DND-41 (cell line): ENCODE measurements at regions not wholly inside any gene's neighbourhood (a gene's known extent, or its start where the extent isn't known, plus 50 kb on each side); places are given as distances from the start of the nearest gene placed in this dataset.

Experiments
- ATAC-seq: fragments of 200-7000 bp; cut with Tn5 transposase; 3 replicates; pipeline ENCODE4 v1.9.1; 2021; ENCODE audit warnings: low read depth; ENCODE audit not compliant: insufficient read depth
- DNase-seq: peaks from one replicate; pipeline ENCODE4 v3.0.0-alpha.2; 2020
- H2AFZ ChIP-seq: 2 replicates; pipeline ENCODE4 v1.6.0; 2012; ENCODE audit warnings: low read depth, low read length
- H3K27ac ChIP-seq: 2 replicates; pipeline ENCODE4 v1.5.1; 2012; ENCODE audit warnings: low read length, inconsistent platforms
- H3K27me3 ChIP-seq: fragments of 200-600 bp; sonication (generic); 2 replicates; pipeline ENCODE4 v1.6.0; 2012; ENCODE audit warnings: low read length, mild to moderate bottlenecking, inconsistent platforms; ENCODE audit not compliant: insufficient read depth, poor library complexity
- H3K36me3 ChIP-seq: 2 replicates; pipeline ENCODE4 v1.5.1; 2012; ENCODE audit warnings: low read length, inconsistent platforms; ENCODE audit not compliant: insufficient read depth
- H3K4me1 ChIP-seq: 2 replicates; pipeline ENCODE4 v1.5.1; 2012; ENCODE audit warnings: mild to moderate bottlenecking, low read length; ENCODE audit not compliant: insufficient read depth
- H3K4me2 ChIP-seq: 2 replicates; pipeline ENCODE4 v1.6.0; 2012; ENCODE audit warnings: mild to moderate bottlenecking, moderate library complexity, low read length, inconsistent platforms; ENCODE audit not compliant: insufficient read depth
- H3K4me3 ChIP-seq, 2 experiments: fragments of 200-600 bp in 1 of 2; shearing (Covaris generic) in 1 of 2; 2 replicates each; pipeline ENCODE4 v1.5.1; 2012 to 2016; ENCODE audit warnings: inconsistent platforms in 2 of 2, low read length in 2 of 2, mild to moderate bottlenecking in 2 of 2, low read depth in 1 of 2, moderate library complexity in 1 of 2
- H3K79me2 ChIP-seq: 2 replicates; pipeline ENCODE4 v1.6.0; 2012; ENCODE audit warnings: low read length, inconsistent platforms; ENCODE audit not compliant: insufficient read depth
- H3K9ac ChIP-seq: 2 replicates; pipeline ENCODE4 v1.6.0; 2012; ENCODE audit warnings: low read depth, mild to moderate bottlenecking, inconsistent platforms, low read length, moderate library complexity
- H3K9me3 ChIP-seq: 2 replicates; pipeline ENCODE4 v1.5.1; 2012; ENCODE audit warnings: low read length, moderate library complexity, mild to moderate bottlenecking, inconsistent platforms; ENCODE audit not compliant: insufficient read depth, severe bottlenecking
- H4K20me1 ChIP-seq: 2 replicates; pipeline ENCODE4 v1.6.0; 2012; ENCODE audit warnings: low read length; ENCODE audit not compliant: insufficient read depth
- CTCF ChIP-seq: IDR thresholded peaks from 2 replicates; pipeline ENCODE4 v1.5.1; 2012; ENCODE audit warnings: borderline replicate concordance, low read length, moderate library complexity, mild to moderate bottlenecking; ENCODE audit not compliant: poor library complexity, severe bottlenecking; ENCODE audit errors: extremely low read depth
- EZH2 ChIP-seq: IDR thresholded peaks from 3 replicates; pipeline ENCODE4 v1.6.1; 2012; ENCODE audit warnings: borderline replicate concordance, low read depth, mild to moderate bottlenecking, moderate library complexity, low read length, inconsistent platforms; ENCODE audit not compliant: severe bottlenecking

- no peaks in the 10 kb centered on the region for H3K36me3 ChIP-seq
- no peaks in the 10 kb centered on the region for H3K9me3 ChIP-seq
- no peaks in the 10 kb centered on the region for H3K27me3 ChIP-seq
- H4K20me1 ChIP-seq, result no peaks in the 10 kb centered on the region
- no peak for ATAC-seq
- TF ChIP-seq EZH2 (no peak), CTCF (no peak)
- no peaks in the 10 kb centered on the region for H3K79me2 ChIP-seq
- H3K9ac ChIP-seq, result no peak overlapping the region
- no peaks in the 10 kb centered on the region for H3K4me1 ChIP-seq
- DNase-seq, result no peak
- 0 out of 2 replicates have a peak overlapping the region, but pooled peaks have one; percentile 39 for H2AFZ ChIP-seq
- H3K4me2 ChIP-seq, result no peak overlapping the region
- no peak overlapping the region for H3K4me3 ChIP-seq
- H3K27ac ChIP-seq, result no peak overlapping the region
Measured at GRCh38 chr13:82654861-82655855, 1227.1 kb downstream of the SLITRK1 start.

GRCh38 chr13:82654143-82654542, 1228.1 kb downstream of the SLITRK1 start:
- no peak for DNase-seq
- no peak overlapping the region for H2AFZ ChIP-seq
- TF ChIP-seq CTCF, result no peak
- no peak for TF ChIP-seq EZH2
- no peaks in the 10 kb centered on the region for H4K20me1 ChIP-seq
- H3K9ac ChIP-seq, result no peak overlapping the region
- H3K79me2 ChIP-seq, result no peaks in the 10 kb centered on the region
- no peaks in the 10 kb centered on the region for H3K27me3 ChIP-seq
- no peak overlapping the region for H3K27ac ChIP-seq
- H3K36me3 ChIP-seq, result no peaks in the 10 kb centered on the region
- H3K4me3 ChIP-seq, result no peak overlapping the region
- no peaks in the 10 kb centered on the region for H3K9me3 ChIP-seq
- H3K4me1 ChIP-seq, result no peaks in the 10 kb centered on the region
- no peak overlapping the region for H3K4me2 ChIP-seq
- ATAC-seq, result no peak

GRCh38 chr13:82647540-82647939, 1234.7 kb downstream of the SLITRK1 start:
- no peak overlapping the region for H3K4me3 ChIP-seq
- H3K27me3 ChIP-seq, result no peaks in the 10 kb centered on the region
- no peaks in the 10 kb centered on the region for H3K79me2 ChIP-seq
- no peak overlapping the region for H3K9ac ChIP-seq
- H3K9me3 ChIP-seq, result no peaks in the 10 kb centered on the region
- H3K27ac ChIP-seq, result no peak overlapping the region
- DNase-seq, result no peak
- no peak overlapping the region for H3K4me2 ChIP-seq
- no peak for ATAC-seq
- H2AFZ ChIP-seq, result no peak overlapping the region
- no peaks in the 10 kb centered on the region for H4K20me1 ChIP-seq
- H3K36me3 ChIP-seq, result no peaks in the 10 kb centered on the region
- no peak for TF ChIP-seq CTCF
- no peak for TF ChIP-seq EZH2
- no peaks in the 10 kb centered on the region for H3K4me1 ChIP-seq
